ENCODE measurements at regions not wholly inside any gene's neighbourhood (a gene's known extent, or its start where the extent isn't known, plus 50 kb on each side); places are given as distances from the start of the nearest gene placed in this dataset.

DNA sequence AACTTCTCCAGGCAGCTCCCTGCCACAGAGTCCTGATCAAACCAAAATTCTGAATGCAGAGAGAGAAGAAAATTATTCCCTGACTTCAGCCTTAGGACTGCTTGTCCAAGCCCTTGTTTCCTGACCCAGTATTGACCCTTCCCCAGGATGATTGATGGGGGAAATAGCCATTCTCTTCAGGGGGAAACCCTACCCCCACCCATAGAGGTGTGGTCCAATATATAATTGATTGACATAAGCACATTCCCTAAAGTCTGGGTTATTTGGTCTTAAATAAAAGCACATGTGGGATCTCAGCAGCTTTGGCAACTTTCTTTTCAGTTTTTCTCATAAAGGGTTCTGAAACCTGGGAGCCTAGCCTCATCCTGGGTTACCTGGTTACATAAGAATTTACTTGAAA lies 201.2 kb upstream of the DDHD1 start:
- no peak for DNase-seq
- TF ChIP-seq, protein P1, sequence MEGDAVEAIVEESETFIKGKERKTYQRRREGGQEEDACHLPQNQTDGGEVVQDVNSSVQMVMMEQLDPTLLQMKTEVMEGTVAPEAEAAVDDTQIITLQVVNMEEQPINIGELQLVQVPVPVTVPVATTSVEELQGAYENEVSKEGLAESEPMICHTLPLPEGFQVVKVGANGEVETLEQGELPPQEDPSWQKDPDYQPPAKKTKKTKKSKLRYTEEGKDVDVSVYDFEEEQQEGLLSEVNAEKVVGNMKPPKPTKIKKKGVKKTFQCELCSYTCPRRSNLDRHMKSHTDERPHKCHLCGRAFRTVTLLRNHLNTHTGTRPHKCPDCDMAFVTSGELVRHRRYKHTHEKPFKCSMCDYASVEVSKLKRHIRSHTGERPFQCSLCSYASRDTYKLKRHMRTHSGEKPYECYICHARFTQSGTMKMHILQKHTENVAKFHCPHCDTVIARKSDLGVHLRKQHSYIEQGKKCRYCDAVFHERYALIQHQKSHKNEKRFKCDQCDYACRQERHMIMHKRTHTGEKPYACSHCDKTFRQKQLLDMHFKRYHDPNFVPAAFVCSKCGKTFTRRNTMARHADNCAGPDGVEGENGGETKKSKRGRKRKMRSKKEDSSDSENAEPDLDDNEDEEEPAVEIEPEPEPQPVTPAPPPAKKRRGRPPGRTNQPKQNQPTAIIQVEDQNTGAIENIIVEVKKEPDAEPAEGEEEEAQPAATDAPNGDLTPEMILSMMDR (IDR thresholded peaks at IDR 0.05): no peak
- intact Hi-C loops (cut with DNase I): no loop called here

DNA sequence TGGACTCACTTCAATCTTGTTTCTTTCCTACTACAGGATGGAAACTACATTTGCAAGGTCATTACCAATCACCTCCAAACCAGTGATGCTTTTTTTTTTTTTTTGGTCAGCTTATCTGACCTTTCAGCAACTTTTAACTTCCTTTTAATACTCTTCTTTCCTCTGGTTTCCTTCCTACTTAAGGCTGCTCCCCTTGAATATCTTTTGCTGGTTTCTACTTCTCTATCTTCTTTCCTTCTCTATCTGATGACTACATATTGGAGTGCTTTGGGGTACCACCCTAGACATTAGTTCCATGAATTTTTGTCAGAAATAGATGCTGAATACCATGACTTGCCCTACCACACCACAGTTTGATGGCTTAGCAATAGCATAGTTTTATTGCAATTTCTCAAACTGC lies 197.7 kb upstream of the DDHD1 start:
- intact Hi-C loops (cut with DNase I): no loop called here
- Histone ChIP-seq H3K27me3 (no peaks in the 10 kb centered on the region), H3K4me1 (no peaks in the 10 kb centered on the region), H3K36me3 (no peaks in the 10 kb centered on the region), H3K27ac (no peak overlapping the region), H3K4me3 (no peak overlapping the region), H3K9ac (ENCODE audit: low read depth in 2 of 2, low read length in 2 of 2) (no peak overlapping the region), H3K9me3 (no peaks in the 10 kb centered on the region)
- TF ChIP-seq, protein P1 (IDR thresholded peaks at IDR 0.05): no peak
- no peak for DNase-seq

More for the DNA sequence above, 201.2 kb upstream of the DDHD1 start:
- Histone ChIP-seq H3K9ac (ENCODE audit: low read depth in 2 of 2, low read length in 2 of 2) (no peak overlapping the region), H3K27me3 (no peaks in the 10 kb centered on the region), H3K27ac (no peak overlapping the region), H3K4me1 (no peaks in the 10 kb centered on the region), H3K4me3 (no peak overlapping the region), H3K9me3 (no peaks in the 10 kb centered on the region), H3K36me3 (no peaks in the 10 kb centered on the region)

DNA sequence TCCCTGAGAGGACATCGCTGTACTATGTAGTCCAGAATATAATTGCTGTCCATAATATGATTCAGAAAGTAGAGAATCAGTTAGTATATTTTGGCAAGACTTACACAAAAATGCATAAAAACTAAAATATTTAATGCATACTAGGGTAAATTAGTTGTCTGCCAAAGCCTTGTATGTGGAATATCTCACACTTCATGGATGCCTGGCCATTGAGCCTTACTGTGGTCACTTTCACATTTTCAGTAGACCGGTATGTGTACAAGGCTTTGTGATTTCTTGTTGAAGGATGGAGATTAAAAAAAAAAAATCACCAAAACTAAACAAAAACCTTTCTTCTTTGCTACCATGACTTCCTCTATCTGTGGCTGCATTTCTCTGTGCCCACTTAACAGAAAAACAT lies 197.3 kb upstream of the DDHD1 start:
- Histone ChIP-seq H3K36me3 (no peaks in the 10 kb centered on the region), H3K9me3 (no peaks in the 10 kb centered on the region), H3K9ac (ENCODE audit: low read depth in 2 of 2, low read length in 2 of 2) (no peak overlapping the region), H3K27me3 (no peaks in the 10 kb centered on the region), H3K4me1 (no peaks in the 10 kb centered on the region), H3K4me3 (no peak overlapping the region), H3K27ac (no peak overlapping the region)
- TF ChIP-seq, protein P1 (IDR thresholded peaks at IDR 0.05): no peak
- no peak for DNase-seq
- intact Hi-C loops (cut with DNase I): no loop called here

DNA sequence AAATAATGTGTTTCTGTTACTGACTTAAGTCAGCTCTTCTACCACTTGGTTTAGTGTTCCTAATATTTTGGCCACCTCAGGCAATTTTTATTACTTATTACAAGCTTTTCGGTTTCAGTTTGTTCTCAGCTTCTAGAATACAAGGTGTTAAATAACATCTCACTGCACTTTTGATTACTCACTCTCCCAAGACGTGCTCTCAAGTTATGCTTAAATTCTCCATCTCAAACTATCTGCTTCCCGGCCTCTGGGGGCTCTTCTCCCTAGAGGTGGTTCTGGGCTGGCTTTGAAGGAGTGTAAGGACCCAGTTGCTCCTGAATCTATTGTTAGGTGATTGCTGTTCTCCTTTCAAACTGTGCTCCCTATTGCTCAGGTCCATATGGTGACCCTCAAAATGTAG lies 193.9 kb upstream of the DDHD1 start:
- Histone ChIP-seq H3K4me3 (no peak overlapping the region), H3K4me1 (no peaks in the 10 kb centered on the region), H3K27ac (no peak overlapping the region), H3K9ac (ENCODE audit: low read depth in 2 of 2, low read length in 2 of 2) (no peak overlapping the region), H3K36me3 (no peaks in the 10 kb centered on the region), H3K27me3 (no peaks in the 10 kb centered on the region), H3K9me3 (no peaks in the 10 kb centered on the region)
- TF ChIP-seq, protein P1 (IDR thresholded peaks at IDR 0.05): no peak
- DNase-seq: no peak
- intact Hi-C loops (cut with DNase I): no loop called here

DNA sequence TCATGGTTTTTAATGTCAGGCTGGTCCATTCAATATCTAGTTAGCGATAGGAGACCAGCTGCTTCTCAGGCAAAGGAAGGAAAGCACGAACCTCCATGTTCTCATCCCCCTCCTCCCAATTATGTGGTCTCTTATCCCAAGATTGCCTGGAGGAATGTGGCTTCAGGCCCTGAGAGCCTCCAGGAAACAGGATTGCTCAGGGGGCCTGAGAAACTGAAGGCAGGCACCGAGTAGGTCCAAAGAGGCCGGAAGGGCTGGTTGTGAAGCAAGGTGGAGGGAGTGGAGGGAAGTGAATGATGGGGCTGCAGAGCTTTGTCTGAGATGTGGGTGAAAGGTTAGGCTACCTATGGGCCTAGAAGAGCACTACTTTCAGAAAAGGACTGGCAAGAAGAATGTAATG lies 188.2 kb upstream of the DDHD1 start:
- no peaks in the 10 kb centered on the region for H3K9me3 ChIP-seq
- H3K36me3 ChIP-seq: no peaks in the 10 kb centered on the region
- H3K4me3 ChIP-seq: no peak overlapping the region
- DNase-seq: no peak
- no peaks in the 10 kb centered on the region for H3K4me1 ChIP-seq
- H3K27me3 ChIP-seq: no peaks in the 10 kb centered on the region
- H3K27ac ChIP-seq: no peak overlapping the region
- TF ChIP-seq, protein P1 (IDR thresholded peaks at IDR 0.05): no peak
- no peak overlapping the region for H3K9ac ChIP-seq (ENCODE audit: low read depth in 2 of 2, low read length in 2 of 2)
- intact Hi-C loops (cut with DNase I): no loop called here

DNA sequence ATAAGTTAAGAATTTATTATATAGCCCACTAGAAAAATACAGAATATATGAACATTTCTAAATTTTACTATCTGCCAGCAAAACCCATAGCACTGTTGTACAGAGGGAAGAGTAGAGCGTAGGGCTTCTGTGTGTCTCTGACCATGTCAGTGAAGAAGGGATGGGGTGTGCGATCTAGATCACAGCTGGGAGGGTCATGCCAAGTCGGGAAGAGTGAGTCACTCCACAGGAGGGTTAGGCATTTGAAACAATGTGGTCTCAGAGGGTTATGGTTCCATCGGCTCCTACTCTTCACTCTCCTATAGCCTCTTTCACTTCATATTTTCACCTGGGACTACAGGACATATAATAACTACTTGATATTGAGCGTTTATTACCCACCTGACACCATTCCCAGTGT lies 185.1 kb upstream of the DDHD1 start:
- Histone ChIP-seq H3K27ac (no peak overlapping the region), H3K27me3 (no peaks in the 10 kb centered on the region), H3K9me3 (no peaks in the 10 kb centered on the region), H3K4me3 (no peak overlapping the region), H3K4me1 (no peaks in the 10 kb centered on the region), H3K36me3 (no peaks in the 10 kb centered on the region), H3K9ac (ENCODE audit: low read depth in 2 of 2, low read length in 2 of 2) (no peak overlapping the region)
- intact Hi-C loops (cut with DNase I): no loop called here
- TF ChIP-seq, protein P1 (IDR thresholded peaks at IDR 0.05): no peak
- DNase-seq: no peak

Data from colonic mucosa (tissue), 4 donors.